ENCODE measurements at regions not wholly inside any gene's neighbourhood (a gene's known extent, or its start where the extent isn't known, plus 50 kb on each side); places are given as distances from the start of the nearest gene placed in this dataset.
"Not testable (repeated sequence)": the region's sequence is repeated elsewhere in the genome, so short reads cannot be mapped to it uniquely, and the experiment has no call there.

GRCh38 chr6:4421837-4422236 lies 286.5 kb upstream of the ECI2 start:
- Histone ChIP-seq H3K9me3 (peaks cover 0 to 8% of the 10 kb centered on the region in 2 donors), H3K27ac (no peak overlapping the region), H3K4me1 (no peaks in the 10 kb centered on the region), H3K36me3 (no peaks in the 10 kb centered on the region), H3K4me3 (no peak overlapping the region), H3K27me3 (no peaks in the 10 kb centered on the region)
- no peak for DNase-seq (ENCODE audit: low spot score)
- TF ChIP-seq, protein P1, sequence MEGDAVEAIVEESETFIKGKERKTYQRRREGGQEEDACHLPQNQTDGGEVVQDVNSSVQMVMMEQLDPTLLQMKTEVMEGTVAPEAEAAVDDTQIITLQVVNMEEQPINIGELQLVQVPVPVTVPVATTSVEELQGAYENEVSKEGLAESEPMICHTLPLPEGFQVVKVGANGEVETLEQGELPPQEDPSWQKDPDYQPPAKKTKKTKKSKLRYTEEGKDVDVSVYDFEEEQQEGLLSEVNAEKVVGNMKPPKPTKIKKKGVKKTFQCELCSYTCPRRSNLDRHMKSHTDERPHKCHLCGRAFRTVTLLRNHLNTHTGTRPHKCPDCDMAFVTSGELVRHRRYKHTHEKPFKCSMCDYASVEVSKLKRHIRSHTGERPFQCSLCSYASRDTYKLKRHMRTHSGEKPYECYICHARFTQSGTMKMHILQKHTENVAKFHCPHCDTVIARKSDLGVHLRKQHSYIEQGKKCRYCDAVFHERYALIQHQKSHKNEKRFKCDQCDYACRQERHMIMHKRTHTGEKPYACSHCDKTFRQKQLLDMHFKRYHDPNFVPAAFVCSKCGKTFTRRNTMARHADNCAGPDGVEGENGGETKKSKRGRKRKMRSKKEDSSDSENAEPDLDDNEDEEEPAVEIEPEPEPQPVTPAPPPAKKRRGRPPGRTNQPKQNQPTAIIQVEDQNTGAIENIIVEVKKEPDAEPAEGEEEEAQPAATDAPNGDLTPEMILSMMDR (IDR thresholded peaks at IDR 0.05) = no peak

DNA sequence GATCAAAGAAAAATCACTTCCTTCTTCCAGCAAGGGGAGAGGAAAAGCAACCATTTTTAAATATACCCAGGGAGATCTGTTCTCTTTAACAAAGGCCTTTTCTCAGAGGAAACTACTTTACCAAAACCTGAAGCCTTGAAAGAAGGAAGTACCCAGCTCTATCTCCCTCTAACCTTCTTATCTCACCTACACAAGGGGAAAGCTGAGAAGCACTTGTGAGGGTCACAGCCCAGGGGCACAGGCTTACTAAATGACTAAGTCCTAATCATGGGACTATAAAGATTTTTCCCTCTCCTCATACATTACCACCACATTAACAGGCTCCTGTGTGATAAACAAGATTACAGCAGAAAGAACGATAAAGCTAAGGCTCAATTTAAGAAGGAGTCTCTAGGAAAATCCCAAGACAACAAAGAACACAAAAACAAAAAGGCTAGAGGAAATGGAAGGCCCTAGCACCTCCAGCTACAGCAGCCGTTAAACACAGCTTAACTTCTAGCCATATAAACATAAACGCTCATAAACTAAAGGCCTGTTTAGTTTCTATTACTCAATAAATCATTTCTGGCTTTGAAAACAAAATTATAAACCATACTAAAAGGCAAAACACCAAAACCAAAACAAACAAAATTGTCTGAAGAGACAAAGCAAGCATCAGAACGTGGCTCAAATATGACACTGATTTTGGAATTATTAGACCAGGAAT lies 284.9 kb upstream of the ECI2 start:
- Histone ChIP-seq H3K4me3 (no peak overlapping the region), H3K4me1 (no peaks in the 10 kb centered on the region), H3K27me3 (no peaks in the 10 kb centered on the region), H3K27ac (no peak overlapping the region), H3K36me3 (no peaks in the 10 kb centered on the region), H3K9me3 (peaks cover 0 to 8% of the 10 kb centered on the region in 2 donors)
- TF ChIP-seq, protein P1 (IDR thresholded peaks at IDR 0.05) = no peak
- no peak for DNase-seq (ENCODE audit: low spot score)

- DNase-seq (ENCODE audit: low spot score) = no peak
- Histone ChIP-seq H3K36me3 (no peaks in the 10 kb centered on the region), H3K9me3 (peaks cover 0 to 6% of the 10 kb centered on the region in 2 donors), H3K27me3 (no peaks in the 10 kb centered on the region), H3K4me1 (no peaks in the 10 kb centered on the region), H3K4me3 (no peak overlapping the region), H3K27ac (no peak overlapping the region)
- TF ChIP-seq, protein P1 (IDR thresholded peaks at IDR 0.05) = no peak
These were observed 280.2 kb upstream of the ECI2 start for GRCh38 chr6:4415549-4415948.

DNA sequence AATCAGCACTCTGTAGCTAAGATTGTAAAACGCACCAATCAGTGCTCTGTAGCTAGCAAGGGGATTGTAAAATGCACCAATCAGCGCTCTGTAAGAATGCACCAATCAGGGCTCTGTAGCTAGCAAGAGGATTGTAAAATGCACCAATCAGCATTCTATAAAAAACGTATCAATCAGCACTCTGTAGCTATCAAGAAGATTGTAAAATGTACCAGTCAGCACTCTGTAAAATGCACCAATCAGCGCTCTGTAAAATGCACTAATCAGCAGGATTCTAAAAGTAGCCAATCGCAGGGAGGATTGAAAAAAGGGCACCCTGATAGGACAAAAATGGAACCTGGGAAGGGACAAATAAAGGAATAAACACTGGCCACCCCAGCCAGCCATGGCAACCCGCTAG lies 278.7 kb upstream of the ECI2 start:
- not testable (repeated sequence) for H3K36me3 ChIP-seq; H3K27me3 ChIP-seq; H3K9me3 ChIP-seq; H3K27ac ChIP-seq; H3K4me1 ChIP-seq; H3K4me3 ChIP-seq; DNase-seq (ENCODE audit: low spot score)

- H3K9me3 ChIP-seq = no peaks in the 10 kb centered on the region
- H3K27me3 ChIP-seq = no peaks in the 10 kb centered on the region
- no peaks in the 10 kb centered on the region for H3K4me1 ChIP-seq
- TF ChIP-seq, protein P1 (IDR thresholded peaks at IDR 0.05) = no peak
- H3K27ac ChIP-seq = no peak overlapping the region
- H3K36me3 ChIP-seq = no peaks in the 10 kb centered on the region
- no peak overlapping the region for H3K4me3 ChIP-seq
- no peak for DNase-seq (ENCODE audit: low spot score)
These were observed 277.7 kb upstream of the ECI2 start for GRCh38 chr6:4413073-4413472.

GRCh38 chr6:4412488-4412887 lies 277.1 kb upstream of the ECI2 start:
- no peak for DNase-seq (ENCODE audit: low spot score)
- Histone ChIP-seq H3K9me3 (no peaks in the 10 kb centered on the region), H3K27me3 (no peaks in the 10 kb centered on the region), H3K4me1 (no peaks in the 10 kb centered on the region), H3K4me3 (no peak overlapping the region), H3K27ac (no peak overlapping the region), H3K36me3 (no peaks in the 10 kb centered on the region)
- TF ChIP-seq, protein P1 (IDR thresholded peaks at IDR 0.05) = no peak

Data from right atrium auricular region (tissue), 2 donors.